Body of pancreas (tissue), 4 donors: ENCODE measurements at regions not wholly inside any gene's neighbourhood (a gene's known extent, or its start where the extent isn't known, plus 50 kb on each side); places are given as distances from the start of the nearest gene placed in this dataset.

Source experiments
- CTCF ChIP-seq, 7 experiments: fragments of 450-650 bp in 4 of 7; fragments of 200-600 bp in 3 of 7; sonication (generic) in 3 of 7; IDR thresholded peaks; one replicate each; pipeline ENCODE4 v1.5.1; 2016 to 2019; ENCODE audit warnings: antibody characterized with exemption in 7 of 7
- POLR2A ChIP-seq, 3 donors: fragments of 450-650 bp; IDR thresholded peaks; one replicate each; pipeline ENCODE4 v1.6.1; 2016; ENCODE audit warnings: antibody characterized with exemption in 3 of 3, mild to moderate bottlenecking in 2 of 3

DNA sequence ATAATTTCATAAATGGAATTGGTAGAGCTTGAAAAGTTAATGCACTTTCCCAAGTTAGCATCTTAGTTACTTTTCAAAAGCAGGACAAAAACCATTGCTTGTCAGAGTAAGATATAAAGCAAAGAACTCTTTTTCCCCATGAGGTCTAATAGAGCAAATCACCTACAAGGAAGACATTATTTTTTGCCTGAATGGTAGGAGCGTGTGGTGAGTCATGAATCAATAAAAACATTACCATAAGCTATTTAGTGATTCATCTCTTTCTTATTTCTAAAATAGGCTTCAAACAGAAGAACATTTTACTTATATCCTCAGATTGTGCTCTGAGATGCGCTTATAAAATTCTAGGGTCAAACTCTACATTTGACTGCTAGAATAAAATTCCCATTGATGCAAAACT, 109.4 kb upstream of the GPRIN3 start:
- TF ChIP-seq CTCF (IDR thresholded peaks at IDR 0.05) (no peak), POLR2A (IDR thresholded peaks at IDR 0.05) (no peak)
